HEK293 (cell line): ENCODE measurements at regions not wholly inside any gene's neighbourhood (a gene's known extent, or its start where the extent isn't known, plus 50 kb on each side); places are given as distances from the start of the nearest gene placed in this dataset.

Experiments used
- CTCF ChIA-PET: fragments of 350-600 bp; formaldehyde crosslinking; extraction: SDS; loops from one replicate; lab custom pipeline; 2021; ENCODE audit warnings: antibody characterized with exemption; lab: Yijun Ruan, JAX
- POLR2A ChIA-PET: fragments of 300-600 bp; formaldehyde crosslinking; extraction: SDS; loops from one replicate; lab custom pipeline; 2020; ENCODE audit warnings: antibody characterized with exemption, inconsistent platforms; lab: Yijun Ruan, JAX
- H3K27ac ChIP-seq: fragments of 200-500 bp; sonication (Bioruptor generic); 2 replicates; pipeline ENCODE4 v1.5.1; 2014; ENCODE audit warnings: low read depth, low read length, control low read depth, inconsistent platforms; ENCODE audit errors: extremely low read depth
- H3K36me3 ChIP-seq, 2 experiments: fragments of 200-500 bp in 1 of 2; sonication (Bioruptor generic) in 1 of 2; 1 replicate in 1 of 2; 2 replicates in 1 of 2; pipeline ENCODE4 v1.5.1; 2014 to 2017; ENCODE audit warnings: inconsistent platforms in 2 of 2, low read length in 2 of 2; ENCODE audit not compliant: control insufficient read depth in 2 of 2, insufficient read depth in 1 of 2
- H3K4me1 ChIP-seq: fragments of 200-500 bp; sonication (Bioruptor generic); 2 replicates; pipeline ENCODE4 v1.5.1; 2014; ENCODE audit warnings: mild to moderate bottlenecking, low read length, inconsistent platforms; ENCODE audit not compliant: control insufficient read depth, insufficient read depth
- H3K4me3 ChIP-seq: 2 replicates; pipeline ENCODE4 v1.5.1; 2011; ENCODE audit warnings: low read depth, mild to moderate bottlenecking, control low read depth, low read length, moderate library complexity
- H3K9me3 ChIP-seq: fragments of 200-500 bp; sonication (Bioruptor generic); 2 replicates; pipeline ENCODE4 v1.5.1; 2014; ENCODE audit warnings: low read depth, low read length, inconsistent platforms; ENCODE audit not compliant: control insufficient read depth, insufficient read depth
- HIC1 ChIP-seq: fragments of 450-650 bp; formaldehyde crosslinking; IDR thresholded peaks from 2 replicates; pipeline ENCODE4 v1.5.1; 2016; ENCODE audit warnings: missing biosample characterization, missing genetic modification characterization
- HOXC10 ChIP-seq: sonication (generic); formaldehyde crosslinking; IDR thresholded peaks from 2 replicates; pipeline ENCODE4 v1.8.1; 2023; ENCODE audit warnings: mild to moderate bottlenecking, missing genetic modification reagents
- INSM2 ChIP-seq: fragments of 450-650 bp; formaldehyde crosslinking; IDR thresholded peaks from 2 replicates; pipeline ENCODE4 v1.5.1; 2016; ENCODE audit warnings: missing biosample characterization, missing genetic modification characterization
- KLF16 ChIP-seq: fragments of 450-650 bp; formaldehyde crosslinking; IDR thresholded peaks from 2 replicates; pipeline ENCODE4 v1.5.1; 2017; ENCODE audit warnings: missing biosample characterization, missing genetic modification characterization
- SCRT1 ChIP-seq: fragments of 450-650 bp; formaldehyde crosslinking; IDR thresholded peaks from 2 replicates; pipeline ENCODE4 v1.5.1; 2016; ENCODE audit warnings: missing biosample characterization, missing genetic modification characterization, borderline replicate concordance
- SP7 ChIP-seq: fragments of 450-650 bp; formaldehyde crosslinking; IDR thresholded peaks from 2 replicates; pipeline ENCODE4 v1.5.1; 2016; ENCODE audit warnings: missing biosample characterization, missing genetic modification characterization
- ZBTB21 ChIP-seq: fragments of 450-650 bp; formaldehyde crosslinking; IDR thresholded peaks from 2 replicates; pipeline ENCODE4 v1.5.1; 2017; ENCODE audit warnings: missing biosample characterization, missing genetic modification characterization
- ZBTB26 ChIP-seq: fragments of 450-650 bp; formaldehyde crosslinking; optimal IDR thresholded peaks from 2 replicates; pipeline ENCODE3; 2016; ENCODE audit warnings: missing biosample characterization, mild to moderate bottlenecking, missing genetic modification characterization
- ZFP37 ChIP-seq: fragments of 450-650 bp; formaldehyde crosslinking; IDR thresholded peaks from 2 replicates; pipeline ENCODE4 v1.5.1; 2016; ENCODE audit warnings: missing biosample characterization, missing genetic modification characterization
- ZFP69B ChIP-seq: fragments of 450-650 bp; formaldehyde crosslinking; IDR thresholded peaks from 2 replicates; pipeline ENCODE4 v1.5.1; 2016; ENCODE audit warnings: missing biosample characterization, missing genetic modification characterization
- ZNF174 ChIP-seq: fragments of 450-650 bp; formaldehyde crosslinking; IDR thresholded peaks from 2 replicates; pipeline ENCODE4 v1.5.0; 2017; ENCODE audit warnings: missing biosample characterization, mild to moderate bottlenecking, missing genetic modification characterization
- ZNF184 ChIP-seq: fragments of 450-650 bp; IDR thresholded peaks from 2 replicates; pipeline ENCODE4 v1.5.1; 2018; ENCODE audit warnings: missing biosample characterization, mild to moderate bottlenecking, missing genetic modification characterization
- ZNF202 ChIP-seq: fragments of 450-650 bp; formaldehyde crosslinking; IDR thresholded peaks from 2 replicates; pipeline ENCODE4 v1.5.1; 2016; ENCODE audit warnings: missing biosample characterization, missing genetic modification characterization, borderline replicate concordance
- ZNF239 ChIP-seq: fragments of 450-650 bp; formaldehyde crosslinking; IDR thresholded peaks from 2 replicates; pipeline ENCODE4 v1.5.1; 2016; ENCODE audit warnings: missing biosample characterization, missing genetic modification characterization
- ZNF394 ChIP-seq: fragments of 450-650 bp; formaldehyde crosslinking; IDR thresholded peaks from 2 replicates; pipeline ENCODE4 v1.5.1; 2016; ENCODE audit warnings: missing biosample characterization, missing genetic modification characterization, mild to moderate bottlenecking, moderate library complexity, borderline replicate concordance
- ZNF433 ChIP-seq: fragments of 450-650 bp; formaldehyde crosslinking; IDR thresholded peaks from 2 replicates; pipeline ENCODE4 v1.5.1; 2016; ENCODE audit warnings: missing biosample characterization, missing genetic modification characterization, low read depth
- ZNF514 ChIP-seq: fragments of 450-650 bp; formaldehyde crosslinking; IDR thresholded peaks from 2 replicates; pipeline ENCODE4 v1.5.1; 2016; ENCODE audit warnings: missing biosample characterization, missing genetic modification characterization
- ZNF521 ChIP-seq: fragments of 450-650 bp; formaldehyde crosslinking; IDR thresholded peaks from 2 replicates; pipeline ENCODE4 v1.5.1; 2017; ENCODE audit warnings: missing biosample characterization, mild to moderate bottlenecking, missing genetic modification characterization
- ZNF621 ChIP-seq: fragments of 450-650 bp; formaldehyde crosslinking; IDR thresholded peaks from 2 replicates; pipeline ENCODE4 v1.5.1; 2017; ENCODE audit warnings: missing biosample characterization, missing genetic modification characterization
- ZNF645 ChIP-seq: fragments of 450-650 bp; formaldehyde crosslinking; IDR thresholded peaks from 2 replicates; pipeline ENCODE4; 2016; ENCODE audit warnings: missing biosample characterization, missing genetic modification characterization
- ZNF670 ChIP-seq: fragments of 450-650 bp; formaldehyde crosslinking; IDR thresholded peaks from 2 replicates; pipeline ENCODE4 v1.5.1; 2016; ENCODE audit warnings: missing biosample characterization, missing genetic modification characterization, low read depth
- ZNF692 ChIP-seq: fragments of 450-650 bp; formaldehyde crosslinking; IDR thresholded peaks from 2 replicates; pipeline ENCODE4 v1.5.1; 2016; ENCODE audit warnings: missing biosample characterization, missing genetic modification characterization
- ZXDB ChIP-seq: fragments of 450-650 bp; formaldehyde crosslinking; IDR thresholded peaks from 2 replicates; pipeline ENCODE4 v1.5.1; 2016; ENCODE audit warnings: missing biosample characterization, missing genetic modification characterization
- TF ChIP-seq, protein P1 (sequence below): fragments of 450-650 bp; formaldehyde crosslinking; IDR thresholded peaks from 2 replicates; pipeline ENCODE4 v1.5.1; 2016; ENCODE audit warnings: missing biosample characterization, missing genetic modification characterization

- no peaks in the 10 kb centered on the region for H3K9me3 ChIP-seq
- POLR2A ChIA-PET: no interaction called here
- no peaks in the 10 kb centered on the region for H3K36me3 ChIP-seq
- H3K4me1 ChIP-seq: no peaks in the 10 kb centered on the region
- TF ChIP-seq SP7: no peak
- no peak for TF ChIP-seq ZFP37 (tag by site-specific recombination)
- TF ChIP-seq HOXC10: no peak
- no peak for TF ChIP-seq KLF16
- TF ChIP-seq HIC1 (tag by site-specific recombination): no peak
- TF ChIP-seq ZBTB21 (tag by site-specific recombination): no peak
- TF ChIP-seq ZNF514 (tag by site-specific recombination): no peak
- TF ChIP-seq, all 188 proteins: peak for 0
- CTCF ChIA-PET: interaction anchor here (1.2 to 3.7 kb wide), 4 partner anchors 14 to 549 kb away, joined by 3 to 27 read pairs (median 6); no protein-coding TSS in a partner anchor
- H3K4me3 ChIP-seq: no peak overlapping the region
- no peak overlapping the region for H3K27ac ChIP-seq
Observed at GRCh38 chr2:30073523-30073922, 73.3 kb upstream of the YPEL5 start.

DNA sequence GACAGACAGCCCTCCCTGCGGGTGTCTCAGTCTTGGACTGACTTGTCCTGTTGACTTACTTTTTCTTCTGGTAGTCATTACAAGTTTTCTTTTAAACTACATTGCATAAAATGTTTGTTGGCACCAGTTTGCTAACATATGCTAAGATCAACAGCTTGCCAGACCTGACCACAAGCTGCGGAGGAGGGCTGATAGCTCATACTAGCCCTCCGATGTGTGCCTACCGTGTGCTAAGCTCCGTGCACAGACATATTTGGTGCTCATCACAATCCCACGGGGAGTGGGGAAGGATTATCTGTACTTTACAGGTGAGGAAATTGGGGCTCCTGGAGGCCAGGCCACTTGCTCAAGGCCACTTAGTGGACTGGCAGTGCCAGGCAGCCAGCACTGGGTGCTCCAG, 72.8 kb upstream of the YPEL5 start:
- H3K27ac ChIP-seq: no peak overlapping the region
- ChIA-PET CTCF (interaction anchor here (0.6 to 3.7 kb wide), 4 partner anchors 14 to 550 kb away, joined by 3 to 27 read pairs (median 4); no protein-coding TSS in a partner anchor), POLR2A (no interaction called here)
- no peaks in the 10 kb centered on the region for H3K9me3 ChIP-seq
- no peaks in the 10 kb centered on the region for H3K36me3 ChIP-seq
- H3K4me1 ChIP-seq: no peaks in the 10 kb centered on the region
- no peak for TF ChIP-seq INSM2 (tag by site-specific recombination)
- no peak for TF ChIP-seq ZNF692 (tag by site-specific recombination)
- TF ChIP-seq ZNF670: no peak
- no peak for TF ChIP-seq ZNF174 (tag by site-specific recombination)
- H3K4me3 ChIP-seq: no peak overlapping the region

- Histone ChIP-seq H3K36me3 (no peaks in the 10 kb centered on the region), H3K27ac (no peak overlapping the region), H3K4me3 (no peak overlapping the region), H3K4me1 (no peaks in the 10 kb centered on the region), H3K9me3 (no peaks in the 10 kb centered on the region)
- CTCF ChIA-PET: interaction anchor here (0.6 to 0.7 kb wide), 2 partner anchors 57 to 91 kb away, joined by 3 to 4 read pairs; no protein-coding TSS in a partner anchor
- POLR2A ChIA-PET: interaction anchor here (0.6 kb wide), 1 partner anchor 68 kb away, joined by 3 read pairs; no protein-coding TSS in a partner anchor
- TF ChIP-seq ZXDB (tag by site-specific recombination) (no peak), ZNF239 (tag by site-specific recombination) (no peak), SCRT1 (no peak), ZNF645 (tag by site-specific recombination) (no peak), ZFP69B (no peak), ZNF433 (tag by site-specific recombination) (no peak), ZNF621 (no peak), ZBTB26 (tag by site-specific recombination) (no peak), ZNF184 (tag by site-specific recombination) (no peak), ZNF202 (tag by site-specific recombination) (no peak), ZNF394 (tag by site-specific recombination) (no peak), ZNF521 (tag by site-specific recombination) (no peak)
- TF ChIP-seq, protein P1, sequence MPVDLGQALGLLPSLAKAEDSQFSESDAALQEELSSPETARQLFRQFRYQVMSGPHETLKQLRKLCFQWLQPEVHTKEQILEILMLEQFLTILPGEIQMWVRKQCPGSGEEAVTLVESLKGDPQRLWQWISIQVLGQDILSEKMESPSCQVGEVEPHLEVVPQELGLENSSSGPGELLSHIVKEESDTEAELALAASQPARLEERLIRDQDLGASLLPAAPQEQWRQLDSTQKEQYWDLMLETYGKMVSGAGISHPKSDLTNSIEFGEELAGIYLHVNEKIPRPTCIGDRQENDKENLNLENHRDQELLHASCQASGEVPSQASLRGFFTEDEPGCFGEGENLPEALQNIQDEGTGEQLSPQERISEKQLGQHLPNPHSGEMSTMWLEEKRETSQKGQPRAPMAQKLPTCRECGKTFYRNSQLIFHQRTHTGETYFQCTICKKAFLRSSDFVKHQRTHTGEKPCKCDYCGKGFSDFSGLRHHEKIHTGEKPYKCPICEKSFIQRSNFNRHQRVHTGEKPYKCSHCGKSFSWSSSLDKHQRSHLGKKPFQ: no peak
Observed at GRCh38 chr2:30078521-30078920, 68.3 kb upstream of the YPEL5 start.
